Anterior cingulate cortex (tissue), 58 donors: ENCODE measurements at regions not wholly inside any gene's neighbourhood (a gene's known extent, or its start where the extent isn't known, plus 50 kb on each side); places are given as distances from the start of the nearest gene placed in this dataset.
A peak's percentile ranks its signal among the peaks of the same experiment; 100 is the strongest.
"Not testable (repeated sequence)": the region's sequence is repeated elsewhere in the genome, so short reads cannot be mapped to it uniquely, and the experiment has no call there.

Experiments
- DNase-seq, 58 donors: peaks; one replicate each; lab custom pipeline; 2025; lab: John Stamatoyannopoulos, UW

- no peak for DNase-seq
These were observed 78.9 kb upstream of the CCND2 start for GRCh38 chr12:4194668-4195067.

GRCh38 chr12:4193821-4194220 lies 79.7 kb upstream of the CCND2 start:
- no peak for DNase-seq

- no peak for DNase-seq
These were observed 81.9 kb upstream of the CCND2 start for GRCh38 chr12:4191642-4192041.

GRCh38 chr12:4191149-4191548 lies 82.4 kb upstream of the CCND2 start:
- DNase-seq = no peak

GRCh38 chr12:4190366-4191063 lies 83.0 kb upstream of the CCND2 start:
- no peak for DNase-seq

- no peak for DNase-seq
These were observed 83.8 kb upstream of the CCND2 start for GRCh38 chr12:4189721-4190120.

- DNase-seq = no peak
These were observed 85.6 kb upstream of the CCND2 start for GRCh38 chr12:4187916-4188315.

- not testable (repeated sequence) for DNase-seq
These were observed 86.2 kb upstream of the CCND2 start for GRCh38 chr12:4187315-4187714.

GRCh38 chr12:4178424-4179170 lies 95.0 kb upstream of the CCND2 start:
- no peak for DNase-seq

- DNase-seq = no peak
These were observed 96.3 kb upstream of the CCND2 start for GRCh38 chr12:4177262-4177661.

- DNase-seq = no peak
These were observed 97.4 kb upstream of the CCND2 start for GRCh38 chr12:4176168-4176567.

GRCh38 chr12:4174417-4174816 lies 99.1 kb upstream of the CCND2 start:
- peak in 16 of 58 donors; percentile 1 to 50 (median 8) for DNase-seq

- DNase-seq = no peak
These were observed 100.6 kb upstream of the CCND2 start for GRCh38 chr12:4172999-4173398.

- DNase-seq = no peak
These were observed 101.8 kb upstream of the CCND2 start for GRCh38 chr12:4171742-4172141.

GRCh38 chr12:4169959-4170358 lies 103.6 kb upstream of the CCND2 start:
- no peak for DNase-seq

- no peak for DNase-seq
These were observed 104.0 kb upstream of the CCND2 start for GRCh38 chr12:4169531-4169930.

GRCh38 chr12:4168036-4168435 lies 105.5 kb upstream of the CCND2 start:
- no peak for DNase-seq

GRCh38 chr12:4164559-4165558 lies 108.7 kb upstream of the CCND2 start:
- peak in 24 of 58 donors; percentile 3 to 60 (median 26) for DNase-seq

GRCh38 chr12:4164188-4164558 lies 109.4 kb upstream of the CCND2 start:
- no peak for DNase-seq

GRCh38 chr12:4161718-4162117 lies 111.8 kb upstream of the CCND2 start:
- DNase-seq = no peak
